PC-9 (cell line): ENCODE measurements at regions not wholly inside any gene's neighbourhood (a gene's known extent, or its start where the extent isn't known, plus 50 kb on each side); places are given as distances from the start of the nearest gene placed in this dataset.

Experiments used
- CTCF ChIP-seq: fragments of 200-600 bp; sonication (generic); conservative IDR thresholded peaks from 2 replicates; pipeline ENCODE4 v1.6.1; 2017; ENCODE audit warnings: mixed run types, antibody characterized with exemption, mild to moderate bottlenecking, moderate library complexity
- EZH2 ChIP-seq: fragments of 200-600 bp; sonication (generic); IDR thresholded peaks from 2 replicates; pipeline ENCODE4 v1.8.0; 2017; ENCODE audit warnings: antibody characterized with exemption, low read depth

GRCh38 chr1:191662746-191663145 lies 495.5 kb upstream of the RGS18 start:
- TF ChIP-seq CTCF (no peak), EZH2 (no peak)
